CD4-positive, alpha-beta memory T cell (primary cell): ENCODE measurements at regions not wholly inside any gene's neighbourhood (a gene's known extent, or its start where the extent isn't known, plus 50 kb on each side); places are given as distances from the start of the nearest gene placed in this dataset.

ENCODE experiments used
- CTCF ChIA-PET: fragments of 350-600 bp; sonication (Branson Sonifier 250); formaldehyde crosslinking; loops from one replicate; lab custom pipeline; 2021; ENCODE audit warnings: inconsistent platforms; ENCODE audit not compliant: partially characterized antibody; lab: Charles Lee
- POLR2A ChIA-PET: fragments of 350-600 bp; sonication (Branson Sonifier 250); formaldehyde crosslinking; loops from one replicate; lab custom pipeline; 2021; ENCODE audit not compliant: partially characterized antibody; lab: Charles Lee
- DNase-seq, 5 donors: peaks; one replicate each; pipeline versions ENCODE4 v3.0.0 to v3.0.0-alpha.2; 2020 to 2022; ENCODE audit warnings: mixed read lengths in 1 of 5
- H3K27ac ChIP-seq: one replicate; pipeline ENCODE4 v1.7.0; 2013; ENCODE audit warnings: low read depth, low read length
- H3K27me3 ChIP-seq: 2 replicates; pipeline ENCODE4 v1.7.0; 2013; ENCODE audit warnings: mild to moderate bottlenecking, low read length, moderate library complexity; ENCODE audit not compliant: insufficient read depth
- H3K36me3 ChIP-seq: 2 replicates; pipeline ENCODE4 v1.7.0; 2013; ENCODE audit warnings: mild to moderate bottlenecking, low read length, moderate library complexity; ENCODE audit not compliant: insufficient read depth
- H3K4me1 ChIP-seq: 2 replicates; pipeline ENCODE4 v1.7.0; 2013; ENCODE audit warnings: mild to moderate bottlenecking, low read length, moderate library complexity; ENCODE audit not compliant: insufficient read depth
- H3K4me3 ChIP-seq, 2 donors: one replicate each; pipeline ENCODE4 v1.7.0; 2013; ENCODE audit warnings: low read length in 2 of 2, mild to moderate bottlenecking in 1 of 2
- H3K9me3 ChIP-seq, 2 donors: one replicate each; pipeline ENCODE4 v1.7.0; 2013; ENCODE audit warnings: low read length in 2 of 2, control low read depth in 1 of 2; ENCODE audit not compliant: control insufficient read depth in 1 of 2
- H3K27ac Mint-ChIP-seq, 7 donors: one replicate each; pipeline ENCODE4 v1.8.0; 2020 to 2021; ENCODE audit warnings: mixed read lengths in 7 of 7, mild to moderate bottlenecking in 6 of 7, inconsistent platforms in 3 of 7, moderate library complexity in 3 of 7
- H3K27me3 Mint-ChIP-seq, 2 donors: one replicate each; pipeline ENCODE4 v1.8.0; 2020 to 2021; ENCODE audit warnings: mixed read lengths in 2 of 2
- H3K36me3 Mint-ChIP-seq, 2 donors: one replicate each; pipeline ENCODE4 v1.8.0; 2020 to 2021; ENCODE audit warnings: mixed read lengths in 2 of 2, inconsistent platforms in 1 of 2, mild to moderate bottlenecking in 1 of 2
- H3K4me1 Mint-ChIP-seq, 4 donors: one replicate each; pipeline ENCODE4 v1.8.0; 2020 to 2021; ENCODE audit warnings: mixed read lengths in 4 of 4, mild to moderate bottlenecking in 1 of 4
- H3K4me3 Mint-ChIP-seq, 8 donors: one replicate each; pipeline ENCODE4 v1.8.0; 2020 to 2021; ENCODE audit warnings: mixed read lengths in 8 of 8, mild to moderate bottlenecking in 7 of 8, moderate library complexity in 6 of 8, inconsistent platforms in 3 of 8
- H3K9me3 Mint-ChIP-seq, 8 donors: one replicate each; pipeline ENCODE4 v1.8.0; 2020 to 2021; ENCODE audit warnings: mixed read lengths in 8 of 8, mild to moderate bottlenecking in 5 of 8, inconsistent platforms in 3 of 8, moderate library complexity in 1 of 8
- intact Hi-C: fragments of 100-400 bp; cut with micrococcal nuclease; formaldehyde crosslinking; loops from one replicate; pipeline ENCODE4 v1.15.1; 2023

GRCh38 chr1:60679524-60680375 is 402.6 kb upstream of the NFIA start:
- Histone ChIP-seq H3K27me3 (no peaks in the 10 kb centered on the region), H3K4me3 (no peak overlapping the region), H3K4me1 (no peaks in the 10 kb centered on the region), H3K27ac (no peak overlapping the region), H3K9me3 (peaks cover 0 to 4% of the 10 kb centered on the region in 2 donors), H3K36me3 (no peaks in the 10 kb centered on the region)
- DNase-seq: no peak
- Mint-ChIP-seq H3K4me3 (no peak overlapping the region), H3K9me3 (peaks cover 0 to 2% (median 0%) of the 10 kb centered on the region in 8 donors), H3K27me3 (peaks cover 0 to 1% of the 10 kb centered on the region in 2 donors), H3K36me3 (no peaks in the 10 kb centered on the region), H3K27ac (no peak overlapping the region), H3K4me1 (no peaks in the 10 kb centered on the region)
- POLR2A ChIA-PET: no interaction called here
- intact Hi-C loops: no loop called here
- CTCF ChIA-PET: no interaction called here

- ChIA-PET POLR2A (no interaction called here), CTCF (no interaction called here)
- Mint-ChIP-seq H3K9me3 (peaks cover 0 to 2% (median 0%) of the 10 kb centered on the region in 8 donors), H3K4me3 (no peak overlapping the region), H3K4me1 (no peaks in the 10 kb centered on the region), H3K27me3 (peaks cover 0 to 1% of the 10 kb centered on the region in 2 donors), H3K36me3 (no peaks in the 10 kb centered on the region), H3K27ac (no peak overlapping the region)
- intact Hi-C loops: no loop called here
- Histone ChIP-seq H3K36me3 (no peaks in the 10 kb centered on the region), H3K27me3 (no peaks in the 10 kb centered on the region), H3K4me3 (no peak overlapping the region), H3K27ac (no peak overlapping the region), H3K9me3 (no peaks in the 10 kb centered on the region), H3K4me1 (no peaks in the 10 kb centered on the region)
- no peak for DNase-seq
Observed at GRCh38 chr1:60678802-60679201, 403.6 kb upstream of the NFIA start.

- no peaks in the 10 kb centered on the region for H3K9me3 ChIP-seq
Observed at GRCh38 chr1:60678391-60678790, 404.0 kb upstream of the NFIA start.

GRCh38 chr1:60672449-60672848 is 409.9 kb upstream of the NFIA start:
- DNase-seq: no peak
- H3K36me3 Mint-ChIP-seq: no peaks in the 10 kb centered on the region
- POLR2A ChIA-PET: no interaction called here
- Histone ChIP-seq H3K9me3 (no peaks in the 10 kb centered on the region), H3K36me3 (no peaks in the 10 kb centered on the region), H3K4me3 (no peak overlapping the region), H3K27ac (no peak overlapping the region), H3K27me3 (no peaks in the 10 kb centered on the region), H3K4me1 (no peaks in the 10 kb centered on the region)
- H3K27me3 Mint-ChIP-seq: peaks cover 0 to 1% of the 10 kb centered on the region in 2 donors
- H3K9me3 Mint-ChIP-seq: peaks cover 0 to 3% (median 0%) of the 10 kb centered on the region in 8 donors
- no peaks in the 10 kb centered on the region for H3K4me1 Mint-ChIP-seq
- H3K4me3 Mint-ChIP-seq: no peak overlapping the region
- intact Hi-C loops: no loop called here
- CTCF ChIA-PET: no interaction called here
- no peak overlapping the region for H3K27ac Mint-ChIP-seq

More at GRCh38 chr1:60678391-60678790, 404.0 kb upstream of the NFIA start:
- Mint-ChIP-seq H3K27me3 (peaks cover 0 to 1% of the 10 kb centered on the region in 2 donors), H3K4me1 (no peaks in the 10 kb centered on the region), H3K36me3 (no peaks in the 10 kb centered on the region), H3K4me3 (no peak overlapping the region), H3K27ac (no peak overlapping the region), H3K9me3 (peaks cover 0 to 2% (median 0%) of the 10 kb centered on the region in 8 donors)
- ChIA-PET POLR2A (no interaction called here), CTCF (no interaction called here)
- Histone ChIP-seq H3K4me3 (no peak overlapping the region), H3K4me1 (no peaks in the 10 kb centered on the region), H3K27me3 (no peaks in the 10 kb centered on the region), H3K36me3 (no peaks in the 10 kb centered on the region), H3K27ac (no peak overlapping the region)
- no peak for DNase-seq
- intact Hi-C loops: no loop called here

- Mint-ChIP-seq H3K4me3 (no peak overlapping the region), H3K27ac (no peak overlapping the region), H3K4me1 (no peaks in the 10 kb centered on the region), H3K9me3 (peaks cover 0 to 5% (median 0%) of the 10 kb centered on the region in 8 donors), H3K36me3 (no peaks in the 10 kb centered on the region), H3K27me3 (no peaks in the 10 kb centered on the region)
- Histone ChIP-seq H3K27ac (no peak overlapping the region), H3K27me3 (no peaks in the 10 kb centered on the region), H3K4me3 (no peak overlapping the region), H3K36me3 (no peaks in the 10 kb centered on the region), H3K4me1 (no peaks in the 10 kb centered on the region), H3K9me3 (no peaks in the 10 kb centered on the region)
- intact Hi-C loops: no loop called here
- DNase-seq: no peak
- POLR2A ChIA-PET: no interaction called here
- CTCF ChIA-PET: no interaction called here
Observed at GRCh38 chr1:60670302-60670701, 412.1 kb upstream of the NFIA start.

- peaks cover 0 to 5% (median 0%) of the 10 kb centered on the region in 8 donors for H3K9me3 Mint-ChIP-seq
- H3K4me1 Mint-ChIP-seq: no peaks in the 10 kb centered on the region
- H3K4me1 ChIP-seq: no peaks in the 10 kb centered on the region
- no peak overlapping the region for H3K4me3 ChIP-seq
- CTCF ChIA-PET: no interaction called here
- no peaks in the 10 kb centered on the region for H3K27me3 ChIP-seq
- H3K27me3 Mint-ChIP-seq: no peaks in the 10 kb centered on the region
- no peak for DNase-seq
- H3K36me3 ChIP-seq: no peaks in the 10 kb centered on the region
- no peaks in the 10 kb centered on the region for H3K9me3 ChIP-seq
- POLR2A ChIA-PET: no interaction called here
- H3K27ac Mint-ChIP-seq: no peak overlapping the region
- H3K27ac ChIP-seq: no peak overlapping the region
- H3K4me3 Mint-ChIP-seq: no peak overlapping the region
- intact Hi-C loops: no loop called here
- no peaks in the 10 kb centered on the region for H3K36me3 Mint-ChIP-seq
Observed at GRCh38 chr1:60668585-60668984, 413.8 kb upstream of the NFIA start.

GRCh38 chr1:60665311-60665710 is 417.1 kb upstream of the NFIA start:
- Mint-ChIP-seq H3K27me3 (no peaks in the 10 kb centered on the region), H3K4me1 (no peaks in the 10 kb centered on the region), H3K9me3 (peaks cover 0 to 3% (median 0%) of the 10 kb centered on the region in 8 donors), H3K27ac (no peak overlapping the region), H3K4me3 (no peak overlapping the region), H3K36me3 (no peaks in the 10 kb centered on the region)
- no peaks in the 10 kb centered on the region for H3K36me3 ChIP-seq
- H3K27ac ChIP-seq: no peak overlapping the region
- no peaks in the 10 kb centered on the region for H3K4me1 ChIP-seq
- POLR2A ChIA-PET: no interaction called here
- no peak for DNase-seq
- intact Hi-C loops: no loop called here
- CTCF ChIA-PET: no interaction called here
- no peak overlapping the region for H3K4me3 ChIP-seq
- no peaks in the 10 kb centered on the region for H3K27me3 ChIP-seq
- no peaks in the 10 kb centered on the region for H3K9me3 ChIP-seq
